ENCODE measurements at regions not wholly inside any gene's neighbourhood (a gene's known extent, or its start where the extent isn't known, plus 50 kb on each side); places are given as distances from the start of the nearest gene placed in this dataset.
"Not testable (repeated sequence)": the region's sequence is repeated elsewhere in the genome, so short reads cannot be mapped to it uniquely, and the experiment has no call there.

DNA sequence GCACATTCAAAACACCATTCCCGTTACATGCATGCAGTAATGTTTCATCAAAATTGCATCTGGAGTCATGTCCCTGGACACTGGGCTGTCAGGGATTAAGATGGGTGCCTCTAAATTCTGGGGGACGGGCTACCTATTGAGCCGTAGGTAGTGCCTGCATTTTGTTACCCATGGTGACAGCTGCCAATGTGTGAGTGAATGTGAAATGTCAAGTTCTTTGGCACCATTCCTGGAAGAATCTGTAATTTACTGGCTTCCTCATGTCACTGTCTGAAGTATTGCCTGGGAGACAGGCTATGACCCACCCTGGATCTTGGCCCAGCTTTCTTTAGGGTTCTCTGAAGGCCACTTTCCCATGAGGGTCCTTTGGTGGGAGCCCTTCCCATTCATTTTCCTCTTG is 266.1 kb downstream of the TSHZ3 start:
- no peak for DNase-seq

DNA sequence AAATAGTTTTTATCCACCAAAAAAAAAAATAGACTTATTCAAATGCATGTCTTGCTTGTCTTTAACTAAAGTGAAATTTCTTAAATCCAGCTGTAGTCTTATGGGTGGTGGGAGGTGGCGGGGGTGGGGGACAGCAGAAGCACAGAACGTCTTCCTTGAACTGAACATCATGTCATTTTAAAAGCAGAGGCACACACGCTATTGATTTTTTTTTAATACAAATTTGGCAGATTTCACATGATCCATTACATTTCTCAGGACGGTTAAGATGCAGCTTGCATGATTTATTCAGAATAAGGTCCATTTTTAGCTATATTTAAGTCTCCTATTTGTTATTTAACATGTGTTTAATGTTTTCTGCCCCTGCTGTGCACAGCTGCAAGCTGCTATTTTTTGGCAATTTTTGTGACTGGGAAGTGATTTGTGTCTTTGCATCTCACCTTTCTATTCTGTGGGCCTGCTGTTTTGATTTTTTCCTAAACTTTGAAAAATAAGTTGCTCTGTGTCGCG is 274.0 kb downstream of the TSHZ3 start:
- no peak for DNase-seq

DNA sequence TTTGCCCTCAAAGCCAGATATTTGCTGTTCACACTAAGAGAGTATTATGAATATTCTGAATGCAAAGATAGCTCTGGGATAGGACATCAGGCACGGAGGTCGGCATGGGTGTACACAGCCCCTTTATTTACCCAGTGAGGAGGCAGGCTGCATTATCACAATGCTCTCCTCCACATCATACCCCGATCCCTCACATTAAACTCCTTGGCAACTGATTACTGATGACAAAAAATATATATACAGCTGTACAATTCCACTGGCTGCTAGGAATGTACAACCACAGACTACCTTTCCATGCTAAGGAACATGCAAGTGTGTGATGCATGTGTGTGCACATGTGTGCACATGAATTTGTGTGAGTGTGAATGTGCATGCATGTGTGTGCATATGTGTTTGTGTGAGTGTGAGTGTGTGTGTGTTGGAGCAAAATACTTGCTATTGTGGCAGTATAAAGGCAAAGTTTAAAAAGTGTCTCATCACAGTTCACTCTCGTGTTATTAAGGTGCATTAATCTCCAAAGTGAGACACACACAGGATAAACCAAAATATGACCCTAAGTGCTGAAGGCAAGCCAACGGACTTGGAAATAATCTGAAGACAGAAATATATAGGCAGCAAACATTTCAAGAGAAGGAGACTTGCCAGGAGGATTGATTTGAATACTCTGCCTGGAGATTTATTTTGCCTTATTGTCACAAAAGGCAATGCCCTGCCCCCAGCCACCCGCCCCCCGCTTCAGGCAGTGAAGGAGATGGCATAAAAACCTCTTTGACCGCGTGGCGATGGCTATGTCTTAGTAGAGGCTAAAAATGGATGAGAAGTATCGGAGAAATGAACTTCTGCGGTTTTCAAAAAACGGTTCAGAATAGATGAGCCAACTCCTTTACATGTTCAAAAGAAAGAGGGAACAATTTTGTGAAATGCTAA is 274.8 kb downstream of the TSHZ3 start:
- DNase-seq = no peak

DNA sequence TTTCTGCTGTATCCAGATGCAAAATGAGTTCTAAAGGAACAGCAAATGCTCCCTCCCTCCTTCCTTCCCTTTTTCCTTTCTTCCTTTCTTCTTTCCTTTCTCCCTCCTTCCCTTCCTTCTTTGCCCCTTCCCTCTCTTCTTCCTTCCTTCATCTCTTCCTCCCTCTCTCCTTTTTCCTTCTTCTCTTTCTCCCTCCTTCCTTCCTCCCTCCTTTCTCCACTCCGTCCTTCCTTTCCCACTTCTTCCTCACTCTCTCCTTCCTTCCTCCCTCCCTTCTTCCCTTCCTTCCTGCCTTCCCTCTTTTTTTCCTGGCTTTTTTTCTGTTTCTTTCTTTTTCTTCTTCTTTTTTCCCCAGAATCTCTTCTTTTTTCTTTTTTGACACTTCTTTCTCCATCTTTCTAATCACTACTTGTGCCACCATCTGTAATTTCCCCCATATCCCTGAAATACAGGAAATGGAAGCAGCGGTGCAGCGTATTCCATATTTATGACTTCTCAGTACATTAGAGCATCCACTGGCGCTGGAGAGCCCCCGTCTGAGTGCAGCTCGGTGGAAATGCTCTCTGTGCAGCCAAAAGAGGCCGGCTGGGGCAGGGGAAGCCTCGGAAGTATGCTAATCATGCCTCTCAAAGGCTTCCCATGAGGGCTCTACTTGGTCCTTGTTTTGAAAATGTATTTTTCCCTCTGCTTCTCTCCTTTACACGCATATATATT is 275.6 kb downstream of the TSHZ3 start:
- no peak for DNase-seq

DNA sequence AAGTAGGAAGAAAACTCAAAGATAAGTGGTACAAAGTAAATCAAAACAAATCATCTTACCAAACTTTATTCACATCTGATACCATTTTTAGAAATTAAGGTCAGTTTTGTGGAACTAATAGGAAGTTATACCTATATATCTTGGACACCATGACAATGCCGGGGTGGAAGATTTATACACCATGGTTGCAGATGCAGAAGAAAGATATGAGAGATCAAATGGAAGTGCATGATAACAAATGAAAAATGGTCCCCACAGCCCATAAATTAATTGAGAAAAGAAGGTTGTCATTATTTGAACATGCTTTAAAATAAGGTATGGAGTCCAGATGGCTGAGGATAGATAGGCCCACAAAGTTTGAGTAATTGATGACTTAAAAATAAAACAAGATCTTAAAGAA is 276.8 kb downstream of the TSHZ3 start:
- DNase-seq = no peak

DNA sequence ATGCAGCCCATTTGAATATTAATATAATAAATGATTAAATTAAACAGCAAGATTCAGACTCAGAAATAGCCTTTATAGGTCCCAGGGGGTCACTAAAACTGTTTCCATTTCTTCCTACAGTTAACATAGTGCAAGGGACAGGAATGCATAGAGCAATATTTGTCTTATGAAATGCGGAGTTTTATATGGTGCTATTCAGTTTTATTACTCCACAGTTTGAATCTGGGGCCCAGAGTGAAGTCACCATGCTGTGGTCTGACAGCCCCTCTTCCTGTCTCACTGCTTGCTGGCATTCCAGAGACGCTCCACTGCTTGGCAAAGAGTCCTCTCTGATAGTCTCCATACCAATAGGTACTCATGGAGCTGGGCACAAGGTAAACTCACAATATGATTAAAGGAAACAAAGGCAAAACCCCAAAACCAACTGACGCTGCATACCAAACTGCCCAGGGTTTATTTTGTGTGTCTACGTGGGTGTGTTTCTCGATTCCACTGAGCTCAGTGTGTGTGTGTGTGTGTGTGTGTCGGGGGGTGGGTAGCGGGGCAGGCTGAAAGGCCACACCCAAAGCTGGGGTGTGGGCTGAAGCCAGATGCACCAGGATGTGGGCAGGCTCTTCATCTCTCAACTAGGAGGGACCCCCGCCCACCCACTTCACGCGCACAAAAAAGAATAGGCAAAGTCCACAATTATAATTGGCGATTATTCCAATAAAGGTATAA is 277.9 kb downstream of the TSHZ3 start:
- DNase-seq = no peak

DNA sequence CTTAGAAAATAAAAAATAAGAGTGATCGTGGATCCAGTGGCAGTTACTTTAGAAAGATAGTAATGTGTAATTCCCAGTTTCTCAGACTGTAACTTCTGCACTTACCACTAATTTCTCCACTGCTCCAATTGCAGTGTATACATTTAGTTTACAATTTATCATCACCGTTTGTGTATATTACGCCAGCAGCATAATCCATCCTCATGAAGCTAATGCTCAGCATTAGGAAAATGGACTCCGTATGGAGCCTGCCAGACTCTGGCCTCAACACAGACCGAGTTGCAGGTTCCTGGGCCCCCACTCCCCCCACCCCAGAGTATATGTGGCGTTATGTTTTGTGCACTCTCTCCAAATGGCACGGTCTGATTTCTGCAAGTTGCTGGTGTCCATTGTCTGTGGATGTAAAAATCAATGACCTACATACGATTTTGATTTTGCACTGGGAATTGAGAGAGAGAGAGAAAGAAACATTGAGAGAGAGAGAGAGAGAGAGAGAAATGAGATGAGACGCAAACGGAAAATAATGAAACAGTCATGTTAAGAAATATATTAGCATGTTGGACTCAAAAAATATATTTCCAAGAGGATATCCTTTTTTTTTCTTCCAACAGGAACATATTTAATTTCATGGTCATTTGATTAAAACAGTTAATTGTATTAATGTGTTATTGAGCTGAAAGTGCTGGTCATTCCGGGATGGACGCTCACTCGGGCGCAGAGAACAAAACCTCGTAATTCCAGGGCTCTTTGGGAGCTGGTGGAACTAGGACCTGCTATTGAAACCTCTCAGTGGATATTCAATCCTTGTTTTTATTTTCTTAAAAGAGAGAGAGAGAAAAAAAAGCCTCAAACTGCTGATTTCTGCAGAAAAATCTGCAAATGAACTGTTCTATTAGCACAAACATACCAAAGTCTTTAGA is 278.8 kb downstream of the TSHZ3 start:
- DNase-seq = no peak

DNA sequence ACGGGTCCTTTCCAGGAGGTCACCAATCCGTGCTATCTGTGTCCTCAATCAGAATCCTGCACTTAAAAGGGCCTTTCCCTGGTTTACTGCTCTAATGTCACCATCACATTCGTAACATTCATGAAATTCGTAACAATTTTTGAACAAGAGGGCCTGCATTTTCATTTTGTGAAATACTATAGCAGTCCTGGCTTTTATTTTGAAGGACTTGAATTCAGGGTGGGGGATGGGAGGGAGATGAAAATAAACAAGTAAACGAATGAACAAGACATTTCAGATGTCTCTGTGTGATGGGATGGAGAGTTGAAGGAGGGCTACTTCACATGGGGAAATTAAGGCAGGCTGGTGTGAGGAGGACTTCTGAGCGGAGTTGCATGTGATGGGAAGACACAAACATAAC is 281.0 kb downstream of the TSHZ3 start:
- no peak for DNase-seq

DNA sequence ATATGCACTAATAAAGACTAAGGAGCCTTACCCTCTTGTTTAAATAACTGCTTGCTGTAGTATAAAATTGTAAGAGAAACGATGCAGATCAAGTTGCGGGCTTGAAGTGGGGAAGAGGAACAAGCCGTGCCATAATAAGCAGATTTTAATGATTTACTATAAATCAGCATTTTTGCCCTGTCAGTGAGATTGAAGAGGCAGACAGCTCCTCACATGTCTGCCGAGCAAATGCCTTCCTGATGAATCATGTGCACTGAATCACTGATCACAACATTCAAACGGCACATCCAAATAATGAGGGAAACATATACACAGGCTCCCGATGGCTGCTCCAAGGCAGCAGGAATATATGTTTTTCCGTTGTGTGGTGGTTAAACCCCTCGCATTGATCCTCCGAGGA is 282.9 kb downstream of the TSHZ3 start:
- no peak for DNase-seq

DNA sequence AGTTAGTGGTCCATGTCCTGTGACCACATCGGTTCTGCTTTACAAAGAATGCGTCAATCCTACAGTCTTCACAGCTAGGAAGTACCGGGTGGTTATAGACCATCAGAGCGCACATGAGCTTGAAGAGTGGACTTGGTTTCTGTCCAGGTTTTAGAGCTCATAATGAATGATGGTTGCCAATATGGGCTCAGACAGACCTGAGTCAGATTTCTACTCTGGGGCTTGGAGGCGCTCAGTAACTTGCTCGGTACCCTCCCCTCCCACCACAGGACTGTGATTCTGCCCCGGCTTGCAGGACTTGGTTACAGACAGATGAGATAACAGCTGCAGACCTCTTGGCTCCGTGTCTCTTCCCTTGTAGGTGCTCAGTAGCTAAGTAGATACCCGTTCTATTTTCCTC is 284.7 kb downstream of the TSHZ3 start:
- DNase-seq = no peak

DNA sequence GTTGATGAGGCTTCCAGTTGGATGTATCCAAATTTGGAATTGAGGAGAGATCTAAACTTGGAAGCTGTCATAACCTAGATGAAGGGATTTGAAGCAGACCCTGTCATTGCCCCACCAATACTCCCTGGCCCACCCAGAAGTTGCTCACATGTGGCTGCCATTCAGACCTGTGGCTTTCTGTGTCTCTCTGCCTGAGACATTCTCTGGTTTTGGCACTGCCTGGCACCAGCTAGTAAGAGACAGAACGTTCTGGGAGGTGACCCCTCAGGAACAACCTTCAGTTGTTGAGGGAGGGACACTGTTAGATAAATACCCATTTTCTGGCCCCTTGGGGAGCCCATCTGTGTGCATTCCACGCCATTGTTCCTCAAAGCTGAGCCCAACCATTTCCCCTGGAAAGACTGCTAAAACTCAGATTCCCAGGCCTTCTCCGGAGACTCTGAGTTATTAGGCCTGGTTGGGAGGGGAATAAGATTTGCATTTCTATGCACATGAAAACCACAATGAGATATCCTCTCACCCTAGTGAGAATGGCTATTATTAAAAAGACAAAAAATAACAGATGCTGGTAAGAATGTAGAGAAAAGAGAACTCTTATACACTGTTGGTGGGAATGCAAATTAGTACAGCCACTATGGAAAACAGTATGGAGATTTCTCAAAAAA is 290.4 kb downstream of the TSHZ3 start:
- DNase-seq = no peak

DNA sequence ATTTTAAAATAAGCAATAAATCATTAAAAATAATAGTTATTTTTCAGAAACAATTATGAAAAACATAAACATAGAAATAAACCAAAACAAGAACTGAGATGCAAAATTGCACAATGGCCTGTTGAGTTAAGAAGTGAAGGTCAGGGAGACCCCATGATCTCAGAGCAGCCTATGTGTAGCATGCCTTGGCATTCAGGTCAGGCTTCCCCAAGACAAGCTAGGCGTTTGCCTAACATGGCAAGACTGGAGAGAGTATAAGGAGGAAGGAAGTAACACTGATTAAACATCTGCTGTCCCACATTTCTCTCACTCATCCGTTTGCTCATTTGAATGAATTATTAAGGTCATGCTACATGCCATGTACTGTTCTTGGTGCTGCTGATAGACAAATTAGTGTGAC is 291.8 kb downstream of the TSHZ3 start:
- DNase-seq = no peak

DNA sequence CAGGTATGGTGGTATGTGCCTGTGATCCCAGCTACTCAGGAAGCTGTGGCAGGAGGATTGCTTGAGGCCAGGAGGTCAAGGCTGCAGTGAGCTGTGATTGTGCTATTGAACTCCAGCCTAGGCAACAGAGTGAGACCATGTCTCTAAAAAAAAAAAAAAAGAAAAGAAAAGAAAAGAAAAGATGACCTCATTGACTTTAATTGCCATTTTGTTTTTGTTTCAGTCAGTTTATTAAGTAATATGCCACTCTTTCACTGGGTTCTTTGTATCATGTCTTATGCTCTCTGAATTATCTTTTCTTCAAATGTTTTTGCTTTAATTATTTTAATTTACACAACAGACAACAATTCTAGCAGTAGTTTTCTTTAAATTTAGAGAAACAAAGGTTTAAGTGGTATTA is 293.8 kb downstream of the TSHZ3 start:
- no peak for DNase-seq

DNA sequence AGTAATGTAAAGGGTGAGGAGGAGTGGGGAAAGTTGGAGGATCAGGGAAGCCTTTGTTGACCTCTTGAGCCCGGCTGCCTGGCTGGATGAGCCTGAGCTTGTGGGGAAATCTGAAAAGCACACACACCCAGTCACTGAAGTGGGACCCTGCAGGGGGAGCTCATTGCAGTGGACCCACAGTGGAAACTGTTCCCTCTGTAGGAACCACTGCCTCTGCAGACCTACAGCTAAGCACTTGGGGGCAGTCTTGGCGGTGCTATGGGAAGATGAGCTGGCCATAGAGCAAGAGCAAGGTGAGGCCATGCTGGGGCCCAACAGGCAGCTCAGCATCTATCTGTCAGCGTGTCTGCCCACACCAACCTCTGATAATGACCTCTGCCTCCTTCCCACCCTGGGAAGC is 294.8 kb downstream of the TSHZ3 start:
- no peak for DNase-seq

DNA sequence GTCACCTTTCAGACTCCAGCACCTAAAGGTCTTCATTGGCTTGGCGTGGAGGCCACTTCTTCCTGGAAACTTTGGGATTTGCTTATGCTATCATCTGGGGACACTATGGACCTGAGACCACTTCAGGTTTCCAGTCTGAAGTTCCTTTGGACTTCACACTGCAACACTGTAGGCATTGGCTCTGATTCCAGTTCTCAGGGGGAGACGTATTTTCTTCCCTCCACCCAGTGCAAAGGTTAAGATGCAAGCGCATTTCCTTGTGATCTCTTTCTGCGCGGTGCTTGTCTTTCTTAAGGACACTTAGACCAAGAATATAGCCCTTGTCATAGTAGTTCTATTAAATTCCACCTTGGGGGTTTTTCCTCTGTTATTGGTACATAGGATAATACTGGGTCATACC is 299.8 kb downstream of the TSHZ3 start:
- DNase-seq = no peak

DNA sequence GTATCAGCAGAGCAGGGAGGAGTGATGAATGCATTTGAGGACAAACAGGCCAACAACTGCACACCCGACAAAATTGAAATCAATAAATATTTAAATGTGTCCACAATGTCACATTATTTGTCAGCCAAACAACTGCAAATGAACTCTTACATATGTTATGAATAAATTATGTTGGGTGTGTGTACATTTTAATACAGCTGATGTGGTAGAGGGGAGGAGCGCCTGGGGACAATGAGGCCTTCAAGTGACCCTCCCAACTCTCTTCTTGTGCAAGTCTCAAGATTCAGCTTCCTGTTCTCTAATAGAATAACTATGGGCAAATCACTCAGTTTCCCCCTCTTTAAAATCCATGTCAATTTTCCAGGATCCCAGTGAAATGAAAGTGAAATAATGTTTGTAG is 303.2 kb downstream of the TSHZ3 start:
- DNase-seq = no peak

DNA sequence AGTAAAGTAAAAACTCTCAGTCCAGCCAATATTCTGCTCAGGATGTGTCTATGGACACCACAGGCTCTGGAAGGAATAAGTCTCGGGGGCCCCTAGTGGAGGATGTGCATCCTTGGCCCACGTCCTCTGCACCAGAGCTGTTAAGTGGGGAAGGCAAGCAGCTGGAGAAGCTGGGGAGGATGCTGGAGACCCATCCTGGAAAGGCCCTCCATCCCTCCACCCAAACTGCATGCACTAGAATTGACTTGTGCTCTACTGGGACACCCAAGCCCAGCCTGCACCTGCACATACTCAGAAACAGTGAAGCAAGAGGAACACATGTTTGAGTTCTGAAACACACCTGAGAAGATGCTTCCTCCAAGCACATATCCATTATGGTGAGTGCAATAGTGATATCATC is 307.8 kb downstream of the TSHZ3 start:
- DNase-seq = no peak

DNA sequence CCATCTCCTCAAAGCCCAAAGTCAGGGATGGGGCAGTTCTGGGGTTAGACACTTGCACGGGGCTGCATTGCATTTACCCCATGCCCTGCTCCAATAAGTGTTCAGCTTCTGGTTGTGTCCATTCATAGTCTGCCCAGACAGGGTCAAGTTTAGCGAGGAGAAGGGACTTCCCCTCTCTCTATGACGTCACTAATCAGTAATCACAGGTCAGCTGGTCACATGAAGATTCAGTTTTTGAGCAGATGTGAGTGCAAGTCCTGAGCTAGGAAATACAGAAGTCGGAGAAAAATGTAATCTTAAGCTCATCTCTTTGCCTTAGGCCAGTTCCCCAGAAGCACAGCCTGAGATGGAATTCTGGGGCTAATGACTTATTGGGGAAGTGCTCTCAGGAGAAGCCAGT is 310.1 kb downstream of the TSHZ3 start:
- no peak for DNase-seq

DNA sequence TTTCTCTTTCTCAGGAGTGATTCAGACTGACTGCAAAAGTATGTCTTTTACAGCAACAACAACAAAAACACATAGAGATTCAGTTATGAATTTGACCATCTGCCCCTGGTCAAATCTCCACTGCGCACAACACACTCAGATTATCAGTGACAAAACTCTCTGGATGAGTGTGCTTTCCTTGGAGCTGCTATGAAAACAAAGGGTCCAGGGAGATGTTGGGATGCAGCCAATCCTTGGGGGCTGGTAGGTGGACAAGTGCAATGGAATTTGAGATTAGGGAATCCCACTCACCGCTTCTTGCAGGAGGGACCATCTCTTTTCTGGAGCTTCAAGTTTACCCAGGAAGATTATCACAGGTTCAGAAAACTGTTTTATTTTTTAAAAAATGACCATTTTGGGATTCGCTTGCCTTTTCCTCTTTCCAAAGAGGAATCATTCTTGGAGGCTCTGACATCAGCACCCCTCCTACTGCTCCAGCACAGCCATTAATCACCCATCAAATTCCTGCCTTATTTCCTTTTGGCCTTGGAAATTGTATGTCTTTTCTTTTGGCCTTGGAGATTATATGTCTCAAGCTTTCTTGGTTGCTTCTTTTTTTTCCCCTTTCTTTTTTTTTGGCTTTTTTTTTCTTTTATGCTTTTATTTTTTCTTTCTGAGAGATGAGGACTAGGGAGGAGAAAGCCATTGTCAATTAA is 311.8 kb downstream of the TSHZ3 start:
- DNase-seq = no peak

DNA sequence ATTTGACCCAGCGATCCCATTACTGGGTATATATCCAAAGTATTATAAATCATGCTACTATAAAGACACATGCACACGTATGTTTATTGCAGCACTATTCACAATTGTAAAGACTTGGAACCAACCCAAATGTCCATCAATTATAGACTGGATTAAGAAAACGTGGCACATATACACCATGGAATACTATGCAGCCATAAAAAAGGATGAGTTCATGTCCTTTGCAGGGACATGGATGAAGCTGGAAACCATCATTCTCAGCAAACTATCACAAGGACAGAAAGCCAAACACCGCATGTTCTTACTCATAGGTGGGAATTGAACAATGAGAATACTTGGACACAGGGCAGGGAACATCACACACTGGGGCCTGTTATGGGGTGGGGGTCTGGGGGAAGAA is 317.8 kb downstream of the TSHZ3 start:
- DNase-seq = not testable (repeated sequence)

DNA sequence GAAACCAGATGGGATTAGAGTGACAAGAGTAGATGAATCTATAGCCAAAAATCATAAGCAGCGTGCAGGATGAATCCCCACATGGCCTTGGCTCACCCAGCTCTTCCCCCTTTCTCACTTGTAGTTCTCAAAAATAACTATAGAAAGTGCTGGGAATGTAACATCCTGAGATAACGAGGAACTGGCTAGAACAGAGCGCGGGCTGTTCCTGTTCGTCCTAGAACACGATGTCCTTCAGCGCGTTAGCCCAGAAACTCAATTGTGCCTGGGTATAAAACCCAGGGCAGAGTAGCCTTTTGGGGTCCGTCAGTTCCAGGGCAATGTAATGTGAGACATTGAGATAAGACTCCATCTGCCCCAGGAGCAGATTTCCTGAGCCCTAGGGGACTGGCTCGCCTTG is 326.2 kb downstream of the TSHZ3 start:
- no peak for DNase-seq
